ENCODE measurements at regions not wholly inside any gene's neighbourhood (a gene's known extent, or its start where the extent isn't known, plus 50 kb on each side); places are given as distances from the start of the nearest gene placed in this dataset.
"Not testable (repeated sequence)": the region's sequence is repeated elsewhere in the genome, so short reads cannot be mapped to it uniquely, and the experiment has no call there.

- TF ChIP-seq CSRNP3 (CRISPR knock-in tag; IDR thresholded peaks at IDR 0.05); PATZ1 (CRISPR knock-in tag; IDR thresholded peaks at IDR 0.05; ENCODE audit: borderline replicate concordance); ZNF8 (CRISPR knock-in tag; IDR thresholded peaks at IDR 0.05); SNAI2 (CRISPR knock-in tag; IDR thresholded peaks at IDR 0.05); ZFP30 (CRISPR knock-in tag; IDR thresholded peaks at IDR 0.05); RARB (CRISPR knock-in tag; IDR thresholded peaks at IDR 0.05); ZNF565 (CRISPR knock-in tag; conservative IDR thresholded peaks at IDR 0.05; ENCODE audit: low read depth); BACH2 (CRISPR knock-in tag; IDR thresholded peaks at IDR 0.05; ENCODE audit: borderline replicate concordance): not testable (repeated sequence)
Observed at GRCh38 chr2:216750750-216751149, 55.4 kb upstream of the IGFBP5 start.

Data from SK-N-SH treated with all-trans-retinoic acid at 6 μM for 48 hours (cell line).